ENCODE measurements at regions not wholly inside any gene's neighbourhood (a gene's known extent, or its start where the extent isn't known, plus 50 kb on each side); places are given as distances from the start of the nearest gene placed in this dataset.
"Not testable (repeated sequence)": the region's sequence is repeated elsewhere in the genome, so short reads cannot be mapped to it uniquely, and the experiment has no call there.

DNA sequence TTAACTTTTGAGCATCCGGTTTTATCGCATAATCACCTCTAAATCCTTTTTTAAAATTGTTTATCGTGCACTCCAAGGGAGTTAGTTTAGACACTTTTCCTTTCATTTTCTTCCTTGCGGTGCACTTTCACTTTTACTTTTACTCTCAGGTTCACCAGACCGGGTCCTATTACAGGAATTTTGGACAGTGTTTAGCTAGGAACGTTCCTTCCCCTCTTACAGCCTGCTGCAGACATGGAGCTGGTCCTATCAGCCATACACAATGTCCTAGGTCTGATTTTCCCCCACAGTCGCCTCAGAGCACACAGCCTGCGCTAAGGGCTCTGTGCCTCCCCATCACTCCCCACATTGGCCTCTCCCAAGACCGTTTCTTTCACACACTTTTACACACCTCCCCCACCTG is 103.9 kb downstream of the ALG10 start:
- intact Hi-C loops (cut with micrococcal nuclease; ENCODE audit: unreplicated experiment), result no loop called here
- no peaks in the 10 kb centered on the region for H3K9me3 Mint-ChIP-seq (ENCODE audit: unreplicated experiment)
- ChIA-PET CTCF (interaction anchor here (0.6 kb wide), 1 partner anchor 90 kb away, joined by 3 read pairs; no protein-coding TSS in a partner anchor), POLR2A (no interaction called here)
- Histone ChIP-seq H3K27me3 (replicated peaks; ENCODE audit: control insufficient read depth, insufficient read depth, low read length) (no peaks in the 10 kb centered on the region), H3K9me3 (peaks cover 4% of the 10 kb centered on the region; the same call in 1 of the 2 replicates), H3K36me3 (ENCODE audit: control insufficient read depth, insufficient read depth, low read length) (no peaks in the 10 kb centered on the region), H3K4me1 (no peaks in the 10 kb centered on the region), H3K4me3 (ENCODE audit: low read depth, low read length) (no peak overlapping the region)
- BruUV-seq (replicated peaks), result no TSS peak
- H3K36me3 Mint-ChIP-seq (ENCODE audit: insufficient read depth, unreplicated experiment), result no peaks in the 10 kb centered on the region
- H3K27me3 Mint-ChIP-seq (ENCODE audit: insufficient read depth, unreplicated experiment), result peaks cover 4% of the 10 kb centered on the region
- H3K27ac Mint-ChIP-seq (ENCODE audit: unreplicated experiment), result no peak overlapping the region
- DNase-seq, result no peak
- no peaks in the 10 kb centered on the region for H3K4me1 Mint-ChIP-seq (ENCODE audit: low read depth, unreplicated experiment)
- TF ChIP-seq, protein P1, sequence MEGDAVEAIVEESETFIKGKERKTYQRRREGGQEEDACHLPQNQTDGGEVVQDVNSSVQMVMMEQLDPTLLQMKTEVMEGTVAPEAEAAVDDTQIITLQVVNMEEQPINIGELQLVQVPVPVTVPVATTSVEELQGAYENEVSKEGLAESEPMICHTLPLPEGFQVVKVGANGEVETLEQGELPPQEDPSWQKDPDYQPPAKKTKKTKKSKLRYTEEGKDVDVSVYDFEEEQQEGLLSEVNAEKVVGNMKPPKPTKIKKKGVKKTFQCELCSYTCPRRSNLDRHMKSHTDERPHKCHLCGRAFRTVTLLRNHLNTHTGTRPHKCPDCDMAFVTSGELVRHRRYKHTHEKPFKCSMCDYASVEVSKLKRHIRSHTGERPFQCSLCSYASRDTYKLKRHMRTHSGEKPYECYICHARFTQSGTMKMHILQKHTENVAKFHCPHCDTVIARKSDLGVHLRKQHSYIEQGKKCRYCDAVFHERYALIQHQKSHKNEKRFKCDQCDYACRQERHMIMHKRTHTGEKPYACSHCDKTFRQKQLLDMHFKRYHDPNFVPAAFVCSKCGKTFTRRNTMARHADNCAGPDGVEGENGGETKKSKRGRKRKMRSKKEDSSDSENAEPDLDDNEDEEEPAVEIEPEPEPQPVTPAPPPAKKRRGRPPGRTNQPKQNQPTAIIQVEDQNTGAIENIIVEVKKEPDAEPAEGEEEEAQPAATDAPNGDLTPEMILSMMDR (IDR thresholded peaks at IDR 0.05; ENCODE audit: insufficient read depth in 1 of 2, low read depth in 1 of 2, low read length in 1 of 2, severe bottlenecking in 1 of 2, unreplicated experiment in 1 of 2), result no peak
- no peak overlapping the region for H3K4me3 Mint-ChIP-seq (ENCODE audit: unreplicated experiment)

- CTCF ChIA-PET, result no interaction called here
- intact Hi-C loops (cut with micrococcal nuclease; ENCODE audit: unreplicated experiment), result no loop called here
- TF ChIP-seq, protein P1 (IDR thresholded peaks at IDR 0.05; ENCODE audit: insufficient read depth in 1 of 2, low read depth in 1 of 2, low read length in 1 of 2, severe bottlenecking in 1 of 2, unreplicated experiment in 1 of 2), result no peak
- DNase-seq, result no peak
- no peaks in the 10 kb centered on the region for H3K36me3 Mint-ChIP-seq (ENCODE audit: insufficient read depth, unreplicated experiment)
- peaks cover 4% of the 10 kb centered on the region for H3K27me3 Mint-ChIP-seq (ENCODE audit: insufficient read depth, unreplicated experiment)
- Histone ChIP-seq H3K9me3 (peaks cover 4% of the 10 kb centered on the region; the same call in 1 of the 2 replicates), H3K27me3 (replicated peaks; ENCODE audit: control insufficient read depth, insufficient read depth, low read length) (no peaks in the 10 kb centered on the region), H3K36me3 (ENCODE audit: control insufficient read depth, insufficient read depth, low read length) (no peaks in the 10 kb centered on the region), H3K4me1 (no peaks in the 10 kb centered on the region), H3K4me3 (ENCODE audit: low read depth, low read length) (no peak overlapping the region)
- POLR2A ChIA-PET, result no interaction called here
- no peaks in the 10 kb centered on the region for H3K9me3 Mint-ChIP-seq (ENCODE audit: unreplicated experiment)
- no TSS peak for BruUV-seq (replicated peaks)
- H3K4me3 Mint-ChIP-seq (ENCODE audit: unreplicated experiment), result no peak overlapping the region
- no peak overlapping the region for H3K27ac Mint-ChIP-seq (ENCODE audit: unreplicated experiment)
- H3K4me1 Mint-ChIP-seq (ENCODE audit: low read depth, unreplicated experiment), result no peaks in the 10 kb centered on the region
These were observed 104.5 kb downstream of the ALG10 start for GRCh38 chr12:34126805-34127204.

DNA sequence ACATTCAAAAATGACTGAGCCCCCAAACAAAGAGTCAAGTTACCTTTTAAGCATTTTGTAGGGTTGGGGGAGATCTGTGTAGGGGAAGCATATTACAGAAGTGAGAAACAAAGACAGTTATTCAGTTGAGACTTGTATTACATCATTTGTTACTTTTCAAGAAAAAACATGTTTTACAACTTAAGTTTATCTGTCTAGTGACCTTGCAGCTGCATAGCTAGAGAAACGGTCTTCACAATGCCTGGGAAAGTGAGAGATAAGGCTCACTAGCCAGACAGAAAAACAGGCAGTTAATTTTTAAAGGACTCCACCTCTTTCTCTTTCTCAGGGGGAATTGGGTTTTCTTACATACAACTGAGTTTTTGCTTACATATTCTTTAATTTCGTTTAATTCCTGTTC is 105.1 kb downstream of the ALG10 start:
- H3K36me3 ChIP-seq (ENCODE audit: control insufficient read depth, insufficient read depth, low read length); H3K4me3 Mint-ChIP-seq (ENCODE audit: unreplicated experiment); POLR2A ChIA-PET; BruUV-seq (replicated peaks); H3K4me3 ChIP-seq (ENCODE audit: low read depth, low read length); H3K27me3 ChIP-seq (replicated peaks; ENCODE audit: control insufficient read depth, insufficient read depth, low read length); intact Hi-C loops (cut with micrococcal nuclease; ENCODE audit: unreplicated experiment); H3K4me1 Mint-ChIP-seq (ENCODE audit: low read depth, unreplicated experiment); H3K4me1 ChIP-seq; H3K27ac Mint-ChIP-seq (ENCODE audit: unreplicated experiment); H3K9me3 Mint-ChIP-seq (ENCODE audit: unreplicated experiment); CTCF ChIA-PET; H3K36me3 Mint-ChIP-seq (ENCODE audit: insufficient read depth, unreplicated experiment); DNase-seq; H3K9me3 ChIP-seq; H3K27me3 Mint-ChIP-seq (ENCODE audit: insufficient read depth, unreplicated experiment): not testable (repeated sequence)

DNA sequence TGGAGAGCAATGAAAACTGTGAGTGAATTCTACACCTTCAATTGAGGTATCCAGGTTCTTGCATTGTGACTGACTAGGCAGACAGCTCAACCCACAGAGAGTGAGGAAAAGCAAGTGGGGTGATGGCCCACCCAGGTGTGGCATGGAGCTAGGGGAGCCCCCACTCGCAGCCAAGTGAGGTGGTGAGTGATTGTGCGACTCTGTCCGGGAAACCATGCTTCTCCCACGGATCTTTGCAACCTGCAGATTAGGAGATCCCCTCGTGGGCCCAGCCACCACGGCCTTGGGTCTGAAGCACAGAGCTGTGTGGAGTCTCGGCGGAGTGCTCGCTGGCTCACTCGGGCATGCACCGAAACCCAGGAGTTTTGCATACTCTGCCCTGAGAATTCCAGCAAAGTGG is 120.1 kb downstream of the ALG10 start:
- intact Hi-C loops (cut with micrococcal nuclease; ENCODE audit: unreplicated experiment), result no loop called here
- H3K4me1 ChIP-seq, result no peaks in the 10 kb centered on the region
- Mint-ChIP-seq H3K36me3 (ENCODE audit: insufficient read depth, unreplicated experiment) (no peaks in the 10 kb centered on the region), H3K27me3 (ENCODE audit: insufficient read depth, unreplicated experiment) (peaks cover 6% of the 10 kb centered on the region), H3K4me1 (ENCODE audit: low read depth, unreplicated experiment) (no peaks in the 10 kb centered on the region), H3K9me3 (ENCODE audit: unreplicated experiment) (peaks cover 9% of the 10 kb centered on the region), H3K4me3 (ENCODE audit: unreplicated experiment) (no peak overlapping the region), H3K27ac (ENCODE audit: unreplicated experiment) (no peak overlapping the region)
- CTCF ChIA-PET, result no interaction called here
- no peak for DNase-seq
- H3K4me3 ChIP-seq (ENCODE audit: low read depth, low read length), result no peak overlapping the region
- TF ChIP-seq, protein P1 (IDR thresholded peaks at IDR 0.05; ENCODE audit: insufficient read depth in 1 of 2, low read depth in 1 of 2, low read length in 1 of 2, severe bottlenecking in 1 of 2, unreplicated experiment in 1 of 2), result no peak
- BruUV-seq (replicated peaks), result no TSS peak
- no peaks in the 10 kb centered on the region for H3K36me3 ChIP-seq (ENCODE audit: control insufficient read depth, insufficient read depth, low read length)
- 0 out of 2 replicates have a peak, but pooled peaks cover 3% of the 10 kb centered on the region for H3K9me3 ChIP-seq
- H3K27me3 ChIP-seq (replicated peaks; ENCODE audit: control insufficient read depth, insufficient read depth, low read length), result no peaks in the 10 kb centered on the region
- POLR2A ChIA-PET, result no interaction called here
